ENCODE measurements at regions not wholly inside any gene's neighbourhood (a gene's known extent, or its start where the extent isn't known, plus 50 kb on each side); places are given as distances from the start of the nearest gene placed in this dataset.

DNA sequence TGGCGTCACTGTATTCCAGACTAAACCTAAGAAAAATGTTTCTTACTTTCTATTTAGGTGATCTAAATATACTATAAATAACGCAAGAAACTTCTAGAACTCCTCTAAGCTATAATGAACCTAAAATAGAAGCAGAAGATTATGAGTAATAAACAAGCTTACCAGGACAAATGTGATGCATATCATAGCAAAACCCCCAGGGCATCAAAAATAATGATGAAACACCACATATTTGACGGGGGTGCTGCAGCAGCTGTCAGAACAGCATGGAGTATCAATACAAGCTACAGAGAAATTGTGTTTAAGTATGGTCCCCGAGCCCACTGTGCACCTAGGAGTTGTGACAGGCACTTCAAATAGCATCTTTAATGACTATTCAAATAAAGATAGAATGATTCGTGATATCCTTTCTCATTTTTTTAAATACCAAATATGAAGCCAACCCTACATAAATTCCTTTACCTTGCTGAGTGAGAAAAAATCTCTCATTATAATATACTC lies 337.3 kb downstream of the CENPC start:
- Histone ChIP-seq H4K20me1 (ENCODE audit: insufficient read depth) (no peaks in the 10 kb centered on the region), H3K4me1 (ENCODE audit: control insufficient read depth in 1 of 2, insufficient read depth in 2 of 2, low read depth in 1 of 2, low read length in 1 of 2) (no peaks in the 10 kb centered on the region), H3K9ac (no peak overlapping the region), H2AFZ (ENCODE audit: low read depth) (no peak overlapping the region), H3K36me3 (replicated peaks in 1 of 2; ENCODE audit: control insufficient read depth in 1 of 2, insufficient read depth in 2 of 2, low read length in 1 of 2) (no peaks in the 10 kb centered on the region), H3K27ac (ENCODE audit: low read depth in 2 of 2, low read length in 1 of 2) (no peak overlapping the region), H3K27me3 (ENCODE audit: insufficient read depth) (no peaks in the 10 kb centered on the region), H3K9me3 (no peaks in the 10 kb centered on the region), H3K4me2 (no peak overlapping the region), H3K9me2 (no peaks in the 10 kb centered on the region), H3F3A (replicated peaks; ENCODE audit: insufficient read depth) (no peaks in the 10 kb centered on the region), H3K79me2 (ENCODE audit: insufficient read depth) (no peaks in the 10 kb centered on the region), H3K4me3 (ENCODE audit: low read depth in 2 of 2, low read length in 1 of 2) (no peak overlapping the region)
- no peak for TF ChIP-seq NFIC (IDR thresholded peaks at IDR 0.05; ENCODE audit: borderline replicate concordance)
- no peak for TF ChIP-seq CHD2 (IDR thresholded peaks at IDR 0.05; ENCODE audit: low read length, partially characterized antibody)
- TF ChIP-seq SIN3A (IDR thresholded peaks at IDR 0.05; ENCODE audit: borderline replicate concordance, low read depth, low read length): no peak
- TF ChIP-seq, protein P1, sequence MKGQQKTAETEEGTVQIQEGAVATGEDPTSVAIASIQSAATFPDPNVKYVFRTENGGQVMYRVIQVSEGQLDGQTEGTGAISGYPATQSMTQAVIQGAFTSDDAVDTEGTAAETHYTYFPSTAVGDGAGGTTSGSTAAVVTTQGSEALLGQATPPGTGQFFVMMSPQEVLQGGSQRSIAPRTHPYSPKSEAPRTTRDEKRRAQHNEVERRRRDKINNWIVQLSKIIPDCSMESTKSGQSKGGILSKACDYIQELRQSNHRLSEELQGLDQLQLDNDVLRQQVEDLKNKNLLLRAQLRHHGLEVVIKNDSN (IDR thresholded peaks at IDR 0.05; ENCODE audit: borderline replicate concordance, low read depth): no peak
- TF ChIP-seq NRF1 (IDR thresholded peaks at IDR 0.05; ENCODE audit: low read depth, low read length): no peak
- TF ChIP-seq RXRA (IDR thresholded peaks at IDR 0.05; ENCODE audit: borderline replicate concordance, low read depth): no peak
- TF ChIP-seq FOXJ3 (CRISPR knock-in tag; IDR thresholded peaks at IDR 0.05): no peak
- TF ChIP-seq, protein P2, sequence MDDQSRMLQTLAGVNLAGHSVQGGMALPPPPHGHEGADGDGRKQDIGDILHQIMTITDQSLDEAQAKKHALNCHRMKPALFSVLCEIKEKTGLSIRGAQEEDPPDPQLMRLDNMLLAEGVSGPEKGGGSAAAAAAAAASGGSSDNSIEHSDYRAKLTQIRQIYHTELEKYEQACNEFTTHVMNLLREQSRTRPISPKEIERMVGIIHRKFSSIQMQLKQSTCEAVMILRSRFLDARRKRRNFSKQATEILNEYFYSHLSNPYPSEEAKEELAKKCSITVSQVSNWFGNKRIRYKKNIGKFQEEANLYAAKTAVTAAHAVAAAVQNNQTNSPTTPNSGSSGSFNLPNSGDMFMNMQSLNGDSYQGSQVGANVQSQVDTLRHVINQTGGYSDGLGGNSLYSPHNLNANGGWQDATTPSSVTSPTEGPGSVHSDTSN (IDR thresholded peaks at IDR 0.05): no peak
- no peak for TF ChIP-seq FOXM1 (IDR thresholded peaks at IDR 0.05; ENCODE audit: low read depth)
- no peak for TF ChIP-seq SMC3 (IDR thresholded peaks at IDR 0.05; ENCODE audit: low read depth, low read length)
- TF ChIP-seq, protein P3, sequence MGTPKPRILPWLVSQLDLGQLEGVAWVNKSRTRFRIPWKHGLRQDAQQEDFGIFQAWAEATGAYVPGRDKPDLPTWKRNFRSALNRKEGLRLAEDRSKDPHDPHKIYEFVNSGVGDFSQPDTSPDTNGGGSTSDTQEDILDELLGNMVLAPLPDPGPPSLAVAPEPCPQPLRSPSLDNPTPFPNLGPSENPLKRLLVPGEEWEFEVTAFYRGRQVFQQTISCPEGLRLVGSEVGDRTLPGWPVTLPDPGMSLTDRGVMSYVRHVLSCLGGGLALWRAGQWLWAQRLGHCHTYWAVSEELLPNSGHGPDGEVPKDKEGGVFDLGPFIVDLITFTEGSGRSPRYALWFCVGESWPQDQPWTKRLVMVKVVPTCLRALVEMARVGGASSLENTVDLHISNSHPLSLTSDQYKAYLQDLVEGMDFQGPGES (IDR thresholded peaks at IDR 0.05; ENCODE audit: low read depth, low read length): no peak
- TF ChIP-seq MEF2A (IDR thresholded peaks at IDR 0.05; ENCODE audit: borderline replicate concordance, low read depth): no peak
- TF ChIP-seq ELF1 (IDR thresholded peaks at IDR 0.05): no peak
- no peak for TF ChIP-seq RAD21 (IDR thresholded peaks at IDR 0.05; ENCODE audit: low read length)
- TF ChIP-seq TCF12 (IDR thresholded peaks at IDR 0.05): no peak
- no peak for TF ChIP-seq TAF1 (IDR thresholded peaks at IDR 0.05; ENCODE audit: borderline replicate concordance, low read depth, low read length)
- TF ChIP-seq TEAD4 (IDR thresholded peaks at IDR 0.05; ENCODE audit: borderline replicate concordance, insufficient read depth): no peak
- no peak for TF ChIP-seq YY1 (IDR thresholded peaks at IDR 0.05; ENCODE audit: low read depth)
- no peak for TF ChIP-seq RFX5 (IDR thresholded peaks at IDR 0.05; ENCODE audit: low read length)
- no peak for DNase-seq
- ChIA-PET CTCF (interaction anchor here (1.5 kb wide), 1 partner anchor 10 kb away, joined by 4 read pairs; no protein-coding TSS in a partner anchor), POLR2A (no interaction called here)
- 11% methylated on average over 5 of the region's 5 CpGs for WGBS (ENCODE audit: low lambda C conversion rate)

Measured in SK-N-SH (cell line).